HL-60 (cell line): ENCODE measurements at regions not wholly inside any gene's neighbourhood (a gene's known extent, or its start where the extent isn't known, plus 50 kb on each side); places are given as distances from the start of the nearest gene placed in this dataset.

Source experiments
- DNase-seq, 2 experiments: peaks; one replicate each; pipeline ENCODE4 v3.0.0-alpha.2; 2010 to 2020; ENCODE audit warnings: low read depth in 1 of 2, low spot score in 1 of 2
- H3K27ac ChIP-seq: fragments of 250-450 bp; sonication (Bioruptor Pico); replicated peaks from 2 replicates; pipeline ENCODE4 v1.5.1; 2020; ENCODE audit warnings: mild to moderate bottlenecking, moderate library complexity
- H3K27me3 ChIP-seq: fragments of 250-450 bp; sonication (Bioruptor Pico); 2 replicates; pipeline ENCODE4 v1.5.1; 2021; ENCODE audit warnings: mild to moderate bottlenecking, moderate library complexity; ENCODE audit not compliant: insufficient read depth, poor library complexity, severe bottlenecking
- H3K4me3 ChIP-seq: replicated peaks from 2 replicates; pipeline ENCODE4 v1.5.1; 2011; ENCODE audit warnings: mild to moderate bottlenecking, control low read depth, low read length; ENCODE audit not compliant: insufficient read depth
- CTCF ChIP-seq: IDR thresholded peaks from one replicate; pipeline ENCODE4 v1.5.1; 2011; ENCODE audit warnings: low read length, control low read depth, inconsistent platforms; ENCODE audit not compliant: insufficient read depth
- GABPA ChIP-seq: IDR thresholded peaks from 2 replicates; pipeline ENCODE4 v1.6.1; 2012; ENCODE audit warnings: low read depth
- POLR2AphosphoS5 ChIP-seq: IDR thresholded peaks from 2 replicates; pipeline ENCODE4 v1.6.1; 2012; ENCODE audit warnings: low read depth
- REST ChIP-seq: IDR thresholded peaks from 2 replicates; pipeline ENCODE4 v1.6.1; 2012; ENCODE audit warnings: low read depth; ENCODE audit not compliant: insufficient replicate concordance
- SPI1 ChIP-seq: IDR thresholded peaks from 2 replicates; pipeline ENCODE4 v1.6.1; 2012; ENCODE audit warnings: low read depth, mild to moderate bottlenecking, borderline replicate concordance

GRCh38 chr17:77527836-77528505 is 387.2 kb downstream of the SEC14L1 start:
- H3K27ac ChIP-seq: no peak overlapping the region
- DNase-seq: no peak
- no peak overlapping the region for H3K4me3 ChIP-seq
- peaks cover 11% of the 10 kb centered on the region for H3K27me3 ChIP-seq
- TF ChIP-seq CTCF (no peak), REST (no peak), GABPA (no peak), SPI1 (no peak), POLR2AphosphoS5 (no peak)

- Histone ChIP-seq H3K4me3 (no peak overlapping the region), H3K27me3 (peaks cover 11% of the 10 kb centered on the region), H3K27ac (no peak overlapping the region)
- DNase-seq: no peak
- TF ChIP-seq SPI1: no peak
- TF ChIP-seq REST: no peak
- TF ChIP-seq CTCF: no peak
- no peak for TF ChIP-seq GABPA
- no peak for TF ChIP-seq POLR2AphosphoS5
Observed at GRCh38 chr17:77528516-77529327, 388.0 kb downstream of the SEC14L1 start.

GRCh38 chr17:77529328-77529650 is 388.5 kb downstream of the SEC14L1 start:
- TF ChIP-seq GABPA (no peak), SPI1 (no peak), CTCF (no peak), POLR2AphosphoS5 (no peak), REST (no peak)
- H3K27me3 ChIP-seq: peaks cover 11% of the 10 kb centered on the region
- no peak overlapping the region for H3K4me3 ChIP-seq
- DNase-seq: no peak
- H3K27ac ChIP-seq: no peak overlapping the region
